H1 (cell line): ENCODE measurements at regions not wholly inside any gene's neighbourhood (a gene's known extent, or its start where the extent isn't known, plus 50 kb on each side); places are given as distances from the start of the nearest gene placed in this dataset.

Experiments
- CTCF ChIA-PET: fragments of 300-600 bp; sonication (Branson Sonifier 250); formaldehyde crosslinking; loops from one replicate; lab custom pipeline; 2021; ENCODE audit not compliant: partially characterized antibody; lab: Charles Lee
- POLR2A ChIA-PET: fragments of 300-600 bp; sonication (Branson Sonifier 250); formaldehyde crosslinking; loops from one replicate; lab custom pipeline; 2021; ENCODE audit warnings: inconsistent platforms; ENCODE audit not compliant: partially characterized antibody; lab: Charles Lee
- DNase-seq, 2 experiments: peaks; one replicate each; pipeline versions ENCODE4 v3.0.0 to v3.0.0-alpha.2; 2010 to 2022; ENCODE audit warnings: low spot score in 2 of 2, low read depth in 1 of 2, mixed read lengths in 1 of 2
- FAIRE-seq: peaks from 2 replicates; lab custom pipeline; 2011; peaks lifted over from hg19 to GRCh38; lab: Jason Lieb, UNC
- H2AFZ ChIP-seq: 2 replicates; pipeline ENCODE4 v1.8.1; 2012; ENCODE audit warnings: low read length, inconsistent platforms
- H2AK5ac ChIP-seq: 2 replicates; pipeline ENCODE4 v1.6.1; 2013; ENCODE audit warnings: low read depth, low read length
- H2BK120ac ChIP-seq: replicated peaks from 2 replicates; pipeline ENCODE3; 2013; ENCODE audit warnings: low read depth, low read length, inconsistent platforms
- H2BK12ac ChIP-seq: 2 replicates; pipeline ENCODE4 v1.6.1; 2013; ENCODE audit warnings: low read depth, low read length
- H2BK15ac ChIP-seq: 2 replicates; pipeline ENCODE4 v1.6.1; 2013; ENCODE audit warnings: low read length
- H2BK20ac ChIP-seq: 2 replicates; pipeline ENCODE4 v1.6.1; 2013; ENCODE audit warnings: low read length
- H2BK5ac ChIP-seq: 2 replicates; pipeline ENCODE4 v1.6.1; 2013; ENCODE audit warnings: low read depth, low read length
- H3K14ac ChIP-seq: 2 replicates; pipeline ENCODE4 v1.6.1; 2013; ENCODE audit warnings: inconsistent platforms; ENCODE audit not compliant: insufficient read length
- H3K18ac ChIP-seq: 2 replicates; pipeline ENCODE4 v1.6.1; 2013; ENCODE audit warnings: low read length; ENCODE audit errors: extremely low read depth
- H3K23ac ChIP-seq: 2 replicates; pipeline ENCODE4 v1.6.1; 2013; ENCODE audit warnings: inconsistent platforms; ENCODE audit not compliant: insufficient read length
- H3K23me2 ChIP-seq: 2 replicates; pipeline ENCODE4 v1.6.1; 2013; ENCODE audit warnings: low read depth, low read length
- H3K27ac ChIP-seq: 2 replicates; pipeline ENCODE4 v1.6.1; 2011; ENCODE audit warnings: low read depth, low read length, inconsistent platforms
- H3K27me3 ChIP-seq, 4 experiments: replicated peaks in 1 of 4; 1 replicate in 1 of 4; 2 replicates in 3 of 4; pipeline versions ENCODE4 v1.6.1 to v1.8.1; 2011 to 2013; ENCODE audit warnings: low read length in 3 of 4, mild to moderate bottlenecking in 3 of 4, inconsistent platforms in 2 of 4, mixed read lengths in 2 of 4, moderate library complexity in 1 of 4; ENCODE audit not compliant: control insufficient read depth in 3 of 4, insufficient read depth in 3 of 4; ENCODE audit errors: extremely low read depth in 1 of 4
- H3K36me3 ChIP-seq, 4 experiments: 2 replicates each; pipeline versions ENCODE4 v1.6.1 to v1.8.1; 2011 to 2013; ENCODE audit warnings: mild to moderate bottlenecking in 4 of 4, low read length in 3 of 4, moderate library complexity in 2 of 4, control low read depth in 1 of 4, inconsistent platforms in 1 of 4; ENCODE audit not compliant: insufficient read depth in 4 of 4, control insufficient read depth in 2 of 4
- H3K4ac ChIP-seq: replicated peaks from 2 replicates; pipeline ENCODE3; 2013; ENCODE audit warnings: low read length, low read depth, mixed read lengths, inconsistent platforms; ENCODE audit not compliant: insufficient read length
- H3K4me1 ChIP-seq, 4 experiments: replicated peaks in 1 of 4; 1 replicate in 1 of 4; 2 replicates in 3 of 4; pipeline versions ENCODE4 v1.6.1 to v1.8.1; 2011 to 2013; ENCODE audit warnings: low read length in 3 of 4, inconsistent platforms in 2 of 4, mixed read lengths in 1 of 4; ENCODE audit not compliant: insufficient read depth in 4 of 4, control insufficient read depth in 3 of 4
- H3K4me2 ChIP-seq, 2 experiments: 2 replicates each; pipeline versions ENCODE4 v1.6.1 to v1.8.1; 2011 to 2013; ENCODE audit warnings: low read depth in 2 of 2, low read length in 2 of 2, control low read depth in 1 of 2, inconsistent platforms in 1 of 2, mild to moderate bottlenecking in 1 of 2; ENCODE audit not compliant: insufficient read depth in 1 of 2
- H3K4me3 ChIP-seq, 4 experiments: fragments of 200-600, 300-600 bp in 1 of 4; sonication (generic), shearing (Covaris generic), sonication (Bioruptor Twin) in 1 of 4; 2 replicates each; pipeline versions ENCODE4 v1.5.1 to v1.8.1; 2011 to 2016; ENCODE audit warnings: low read length in 4 of 4, low read depth in 3 of 4, control low read depth in 2 of 4, inconsistent platforms in 2 of 4, mild to moderate bottlenecking in 2 of 4, mixed read lengths in 1 of 4, moderate library complexity in 1 of 4; ENCODE audit not compliant: insufficient read depth in 2 of 4; ENCODE audit errors: extremely low read depth in 1 of 4
- H3K56ac ChIP-seq: replicated peaks from 2 replicates; pipeline ENCODE3; 2013; ENCODE audit warnings: low read depth, mild to moderate bottlenecking, mixed read lengths, low read length, inconsistent platforms; ENCODE audit not compliant: insufficient read length
- H3K79me1 ChIP-seq: 2 replicates; pipeline ENCODE4 v1.6.1; 2013; ENCODE audit warnings: low read depth, low read length, control low read depth
- H3K79me2 ChIP-seq, 2 experiments: 2 replicates each; pipeline versions ENCODE4 v1.6.1 to v1.8.1; 2012 to 2013; ENCODE audit warnings: low read length in 2 of 2, mild to moderate bottlenecking in 2 of 2, inconsistent platforms in 1 of 2; ENCODE audit not compliant: insufficient read depth in 2 of 2, control insufficient read depth in 1 of 2
- H3K9ac ChIP-seq, 4 experiments: replicated peaks in 1 of 4; 1 replicate in 1 of 4; 2 replicates in 3 of 4; pipeline versions ENCODE4 v1.6.1 to v1.8.1; 2011 to 2013; ENCODE audit warnings: low read depth in 3 of 4, low read length in 3 of 4, control low read depth in 2 of 4, mild to moderate bottlenecking in 2 of 4, moderate library complexity in 2 of 4, inconsistent platforms in 1 of 4; ENCODE audit errors: extremely low read depth in 1 of 4
- H3K9me3 ChIP-seq, 2 experiments: 2 replicates each; pipeline versions ENCODE4 v1.6.1 to v1.8.1; 2012 to 2013; ENCODE audit warnings: mild to moderate bottlenecking in 2 of 2, moderate library complexity in 2 of 2, control low read depth in 1 of 2, inconsistent platforms in 1 of 2, low read depth in 1 of 2, low read length in 1 of 2, mixed read lengths in 1 of 2; ENCODE audit not compliant: insufficient read depth in 2 of 2
- H4K20me1 ChIP-seq, 2 experiments: replicated peaks in 1 of 2; 2 replicates each; pipeline versions ENCODE3 to v1.8.1; 2011 to 2013; ENCODE audit warnings: inconsistent platforms in 2 of 2, low read length in 2 of 2, mild to moderate bottlenecking in 1 of 2; ENCODE audit not compliant: insufficient read depth in 2 of 2, control insufficient read depth in 1 of 2
- H4K5ac ChIP-seq: 2 replicates; pipeline ENCODE4 v1.6.1; 2013; ENCODE audit warnings: low read length, low read depth, mixed read lengths, inconsistent platforms; ENCODE audit not compliant: insufficient read length
- H4K8ac ChIP-seq: 2 replicates; pipeline ENCODE4 v1.8.0; 2013; ENCODE audit warnings: mild to moderate bottlenecking, moderate library complexity, low read length, inconsistent platforms; ENCODE audit not compliant: insufficient read depth; ENCODE audit errors: extremely low read depth
- H4K91ac ChIP-seq: replicated peaks from 2 replicates; pipeline ENCODE3; 2013; ENCODE audit warnings: low read length, mixed read lengths, inconsistent platforms; ENCODE audit not compliant: insufficient read length
- CEBPB ChIP-seq: IDR thresholded peaks from 2 replicates; pipeline ENCODE4 v1.6.1; 2012; ENCODE audit warnings: low read depth, low read length
- CHD1 ChIP-seq: IDR thresholded peaks from 2 replicates; pipeline ENCODE4 v1.6.1; 2012; ENCODE audit warnings: low read depth, low read length, improper control_type of control experiment
- CHD2 ChIP-seq: IDR thresholded peaks from 2 replicates; pipeline ENCODE4 v1.6.1; 2012; ENCODE audit warnings: low read length, improper control_type of control experiment
- E2F6 ChIP-seq: IDR thresholded peaks from 2 replicates; pipeline ENCODE4 v1.6.1; 2012; ENCODE audit warnings: inconsistent platforms
- EZH2 ChIP-seq: fragments of 200-600 bp; sonication (generic); IDR thresholded peaks from 2 replicates; pipeline ENCODE4 v1.7.1; 2012; ENCODE audit warnings: low read depth, mild to moderate bottlenecking, moderate library complexity, low read length, inconsistent platforms; ENCODE audit not compliant: severe bottlenecking
- GTF2F1 ChIP-seq: IDR thresholded peaks from 2 replicates; pipeline ENCODE4 v1.6.1; 2012; ENCODE audit warnings: low read depth, low read length, improper control_type of control experiment, borderline replicate concordance
- JUND ChIP-seq: IDR thresholded peaks from 2 replicates; pipeline ENCODE4 v1.6.1; 2011; ENCODE audit warnings: mild to moderate bottlenecking, improper control_type of control experiment, low read length
- PHF8 ChIP-seq: fragments of 200-600 bp; sonication (generic); conservative IDR thresholded peaks from 2 replicates; pipeline ENCODE4 v1.7.1; 2012; ENCODE audit warnings: low read depth, mild to moderate bottlenecking, inconsistent platforms, low read length, moderate library complexity
- SP4 ChIP-seq: IDR thresholded peaks from 2 replicates; pipeline ENCODE4 v1.6.1; 2012; ENCODE audit warnings: low read length, inconsistent platforms
- TAF7 ChIP-seq: optimal IDR thresholded peaks from 2 replicates; pipeline ENCODE3; 2011; ENCODE audit warnings: low read depth, mild to moderate bottlenecking, inconsistent platforms, low read length, moderate library complexity, borderline replicate concordance
- WGBS, 2 experiments: shearing (Covaris generic) in 1 of 2; methylation state at CpG; one replicate each; pipeline versions ENCODE4 v1.1.6 to v1.1.7; 2013 to 2015; ENCODE audit warnings: low lambda C conversion rate in 2 of 2, mixed read lengths in 2 of 2, inconsistent platforms in 1 of 2, low coverage in 1 of 2, missing lambda C conversion rate in 1 of 2; ENCODE audit not compliant: insufficient replicate concordance in 2 of 2, insufficient coverage in 1 of 2, insufficient read length in 1 of 2; ENCODE audit errors: extremely low coverage in 1 of 2, missing lambda C conversion rate in 1 of 2; 5-methylcytosine and 5-hydroxymethylcytosine counted together
- TF ChIP-seq, protein P1 (sequence below), 3 experiments: IDR thresholded peaks; 1 replicate in 2 of 3; 2 replicates in 1 of 3; pipeline versions ENCODE4 v1.5.1 to v1.6.1; 2011; ENCODE audit warnings: low read length in 3 of 3, mild to moderate bottlenecking in 3 of 3, inconsistent platforms in 2 of 3, low read depth in 1 of 3, moderate library complexity in 1 of 3; ENCODE audit not compliant: insufficient read depth in 1 of 3; ENCODE audit errors: control extremely low read depth in 1 of 3

DNA sequence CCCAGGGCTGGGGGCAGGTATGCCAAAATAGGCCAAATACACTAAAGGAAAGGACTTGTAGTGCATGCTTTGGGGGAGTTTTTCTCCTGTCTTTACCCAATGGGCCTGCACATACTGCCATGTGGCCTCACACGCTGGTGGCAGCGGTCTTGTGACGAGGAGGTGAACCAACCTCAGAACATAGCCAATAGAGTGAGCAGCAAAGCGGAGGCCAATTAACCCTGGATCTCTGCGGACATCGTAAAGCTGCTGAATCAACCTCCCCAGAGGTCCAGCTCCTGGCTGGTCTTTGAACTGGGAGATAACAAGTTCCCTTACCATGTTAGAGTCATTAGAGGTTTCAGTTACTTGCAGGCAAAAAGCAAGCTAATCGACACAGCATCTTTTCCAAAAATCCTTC is 280.1 kb downstream of the PREX1 start:
- no peak overlapping the region for H2BK12ac ChIP-seq
- H4K20me1 ChIP-seq = no peaks in the 10 kb centered on the region
- H3K23ac ChIP-seq = no peak overlapping the region
- ChIA-PET POLR2A (no interaction called here), CTCF (no interaction called here)
- H4K91ac ChIP-seq = no peak overlapping the region
- H3K14ac ChIP-seq = no peak overlapping the region
- H3K56ac ChIP-seq = no peak overlapping the region
- H3K4me2 ChIP-seq = no peak overlapping the region
- H3K27me3 ChIP-seq = no peaks in the 10 kb centered on the region
- H2BK5ac ChIP-seq = no peak overlapping the region
- H3K79me1 ChIP-seq = no peaks in the 10 kb centered on the region
- H3K23me2 ChIP-seq = peaks cover 2% of the 10 kb centered on the region; the same call in 1 of the 2 replicates
- H3K4me3 ChIP-seq = no peak overlapping the region
- FAIRE-seq = no peak
- no peak overlapping the region for H3K4ac ChIP-seq
- H3K36me3 ChIP-seq = no peaks in the 10 kb centered on the region
- H3K9me3 ChIP-seq = peaks cover 0 to 5% of the 10 kb centered on the region in 2 experiments; a peak in 1 of 4 replicates
- H2AFZ ChIP-seq = no peak overlapping the region
- no peak overlapping the region for H2BK120ac ChIP-seq
- no peaks in the 10 kb centered on the region for H3K79me2 ChIP-seq
- no peak overlapping the region for H2BK15ac ChIP-seq
- H3K9ac ChIP-seq = no peak overlapping the region
- no peak overlapping the region for H4K5ac ChIP-seq
- no peak overlapping the region for H4K8ac ChIP-seq
- no peak overlapping the region for H3K27ac ChIP-seq
- 90% methylated on average over 7 of the region's 7 CpGs; no CpG with 5 or more reads in 1 of the 2 experiments for WGBS, 2 experiments
- H2AK5ac ChIP-seq = no peak overlapping the region
- no peak for DNase-seq
- no peak overlapping the region for H3K18ac ChIP-seq
- 0 out of 7 replicates have a peak, but pooled peaks cover 0 to 3% (median 0%) of the 10 kb centered on the region in 4 experiments for H3K4me1 ChIP-seq
- no peak overlapping the region for H2BK20ac ChIP-seq
- no peak for TF ChIP-seq E2F6
- TF ChIP-seq EZH2 = no peak
- TF ChIP-seq PHF8 = no peak
- TF ChIP-seq TAF7 = no peak
- TF ChIP-seq, protein P1, sequence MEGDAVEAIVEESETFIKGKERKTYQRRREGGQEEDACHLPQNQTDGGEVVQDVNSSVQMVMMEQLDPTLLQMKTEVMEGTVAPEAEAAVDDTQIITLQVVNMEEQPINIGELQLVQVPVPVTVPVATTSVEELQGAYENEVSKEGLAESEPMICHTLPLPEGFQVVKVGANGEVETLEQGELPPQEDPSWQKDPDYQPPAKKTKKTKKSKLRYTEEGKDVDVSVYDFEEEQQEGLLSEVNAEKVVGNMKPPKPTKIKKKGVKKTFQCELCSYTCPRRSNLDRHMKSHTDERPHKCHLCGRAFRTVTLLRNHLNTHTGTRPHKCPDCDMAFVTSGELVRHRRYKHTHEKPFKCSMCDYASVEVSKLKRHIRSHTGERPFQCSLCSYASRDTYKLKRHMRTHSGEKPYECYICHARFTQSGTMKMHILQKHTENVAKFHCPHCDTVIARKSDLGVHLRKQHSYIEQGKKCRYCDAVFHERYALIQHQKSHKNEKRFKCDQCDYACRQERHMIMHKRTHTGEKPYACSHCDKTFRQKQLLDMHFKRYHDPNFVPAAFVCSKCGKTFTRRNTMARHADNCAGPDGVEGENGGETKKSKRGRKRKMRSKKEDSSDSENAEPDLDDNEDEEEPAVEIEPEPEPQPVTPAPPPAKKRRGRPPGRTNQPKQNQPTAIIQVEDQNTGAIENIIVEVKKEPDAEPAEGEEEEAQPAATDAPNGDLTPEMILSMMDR (IDR thresholded peaks at IDR 0.05; ENCODE audit: control extremely low read depth in 1 of 3, insufficient read depth in 1 of 3, low read depth in 1 of 3, low read length in 3 of 3) = no peak
- no peak for TF ChIP-seq JUND
- no peak for TF ChIP-seq CEBPB
- TF ChIP-seq CHD1 = no peak
- no peak for TF ChIP-seq GTF2F1
- no peak for TF ChIP-seq CHD2
- TF ChIP-seq SP4 = no peak
